ENCODE measurements at regions not wholly inside any gene's neighbourhood (a gene's known extent, or its start where the extent isn't known, plus 50 kb on each side); places are given as distances from the start of the nearest gene placed in this dataset.

DNA sequence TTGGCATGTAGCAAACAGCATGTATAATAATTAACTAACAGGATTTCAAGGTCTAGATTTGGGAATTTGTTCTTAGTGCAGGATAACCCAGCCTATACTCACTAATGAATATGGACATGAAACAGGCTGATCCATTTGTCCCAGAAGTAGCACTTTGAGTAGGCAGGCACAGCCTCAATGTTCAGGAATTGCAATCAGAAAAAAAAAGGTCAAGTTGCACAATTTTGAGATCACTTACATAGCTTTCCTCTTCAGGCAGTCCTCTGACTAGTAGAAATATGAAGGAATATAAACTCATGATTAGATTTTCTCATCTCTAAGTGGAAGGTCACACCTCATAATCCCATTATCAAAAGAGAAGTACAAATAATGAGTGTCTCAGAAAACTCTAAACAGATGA is 921.4 kb upstream of the CELF2 start:
- no peak for TF ChIP-seq SREBF2 (IDR thresholded peaks at IDR 0.05)
- TF ChIP-seq POLR2A (IDR thresholded peaks at IDR 0.05; ENCODE audit: low read length): no peak
- no peak for TF ChIP-seq FOSL2 (IDR thresholded peaks at IDR 0.05)
- no peak for TF ChIP-seq FOSL2 (CRISPR knock-in tag; IDR thresholded peaks at IDR 0.05)
- TF ChIP-seq, protein P1, sequence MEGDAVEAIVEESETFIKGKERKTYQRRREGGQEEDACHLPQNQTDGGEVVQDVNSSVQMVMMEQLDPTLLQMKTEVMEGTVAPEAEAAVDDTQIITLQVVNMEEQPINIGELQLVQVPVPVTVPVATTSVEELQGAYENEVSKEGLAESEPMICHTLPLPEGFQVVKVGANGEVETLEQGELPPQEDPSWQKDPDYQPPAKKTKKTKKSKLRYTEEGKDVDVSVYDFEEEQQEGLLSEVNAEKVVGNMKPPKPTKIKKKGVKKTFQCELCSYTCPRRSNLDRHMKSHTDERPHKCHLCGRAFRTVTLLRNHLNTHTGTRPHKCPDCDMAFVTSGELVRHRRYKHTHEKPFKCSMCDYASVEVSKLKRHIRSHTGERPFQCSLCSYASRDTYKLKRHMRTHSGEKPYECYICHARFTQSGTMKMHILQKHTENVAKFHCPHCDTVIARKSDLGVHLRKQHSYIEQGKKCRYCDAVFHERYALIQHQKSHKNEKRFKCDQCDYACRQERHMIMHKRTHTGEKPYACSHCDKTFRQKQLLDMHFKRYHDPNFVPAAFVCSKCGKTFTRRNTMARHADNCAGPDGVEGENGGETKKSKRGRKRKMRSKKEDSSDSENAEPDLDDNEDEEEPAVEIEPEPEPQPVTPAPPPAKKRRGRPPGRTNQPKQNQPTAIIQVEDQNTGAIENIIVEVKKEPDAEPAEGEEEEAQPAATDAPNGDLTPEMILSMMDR (IDR thresholded peaks at IDR 0.05): no peak
- TF ChIP-seq KDM1A (IDR thresholded peaks at IDR 0.05; ENCODE audit: low read depth): no peak
- no peak for TF ChIP-seq RAD21 (conservative IDR thresholded peaks at IDR 0.05 in 1 of 2, IDR thresholded peaks at IDR 0.05 in 1 of 2)
- no peak for TF ChIP-seq EP300 (IDR thresholded peaks at IDR 0.05)
- TF ChIP-seq ZSCAN20 (CRISPR knock-in tag; IDR thresholded peaks at IDR 0.05): no peak
